ENCODE measurements at regions not wholly inside any gene's neighbourhood (a gene's known extent, or its start where the extent isn't known, plus 50 kb on each side); places are given as distances from the start of the nearest gene placed in this dataset.
A peak's percentile ranks its signal among the peaks of the same experiment; 100 is the strongest.
"Not testable (repeated sequence)": the region's sequence is repeated elsewhere in the genome, so short reads cannot be mapped to it uniquely, and the experiment has no call there.

GRCh38 chr2:167783261-167784083, 463.9 kb downstream of the STK39 start:
- no peaks in the 10 kb centered on the region for H3F3A ChIP-seq (replicated peaks; ENCODE audit: insufficient read depth)
- no peak overlapping the region for H3K4me3 ChIP-seq (ENCODE audit: low read depth in 2 of 2, low read length in 1 of 2)
- no peak overlapping the region for H3K27ac ChIP-seq (ENCODE audit: low read depth in 2 of 2, low read length in 1 of 2)
- CTCF ChIA-PET, result no interaction called here
- no peak for TF ChIP-seq RAD21 (IDR thresholded peaks at IDR 0.05; ENCODE audit: low read length)
- no peak for TF ChIP-seq IRF3 (IDR thresholded peaks at IDR 0.05; ENCODE audit: low read depth, low read length)
- TF ChIP-seq TEAD4 (IDR thresholded peaks at IDR 0.05; ENCODE audit: borderline replicate concordance, insufficient read depth), result no peak
- no peak for TF ChIP-seq JUND (IDR thresholded peaks at IDR 0.05)
- no peak for TF ChIP-seq RXRA (IDR thresholded peaks at IDR 0.05; ENCODE audit: borderline replicate concordance, low read depth)
- no peak for TF ChIP-seq ELF1 (IDR thresholded peaks at IDR 0.05)
- TF ChIP-seq REST (IDR thresholded peaks at IDR 0.05; ENCODE audit: low read depth, low read length), result no peak
- no peak for TF ChIP-seq CTCF (IDR thresholded peaks at IDR 0.05)
- no peak for TF ChIP-seq RCOR1 (IDR thresholded peaks at IDR 0.05; ENCODE audit: low read length)
- TF ChIP-seq EZH2phosphoT487 (IDR thresholded peaks at IDR 0.05; ENCODE audit: borderline replicate concordance, low read depth), result no peak
- no peak for TF ChIP-seq RFX5 (IDR thresholded peaks at IDR 0.05; ENCODE audit: low read length)
- TF ChIP-seq FOXJ3 (CRISPR knock-in tag; IDR thresholded peaks at IDR 0.05), result no peak
- no peak for TF ChIP-seq ZBTB33 (IDR thresholded peaks at IDR 0.05; ENCODE audit: borderline replicate concordance, low read depth)
- no peak for TF ChIP-seq MEF2A (IDR thresholded peaks at IDR 0.05; ENCODE audit: borderline replicate concordance, low read depth)
- no peak for TF ChIP-seq GATA2 (CRISPR knock-in tag; IDR thresholded peaks at IDR 0.05)
- no peak for TF ChIP-seq MAX (IDR thresholded peaks at IDR 0.05; ENCODE audit: low read depth)
- no peak for TF ChIP-seq NRF1 (IDR thresholded peaks at IDR 0.05; ENCODE audit: low read depth, low read length)
- no peak for TF ChIP-seq PBX3 (IDR thresholded peaks at IDR 0.05)
- no peaks in the 10 kb centered on the region for H3K79me2 ChIP-seq (ENCODE audit: insufficient read depth)
- peaks cover 0 to 18% of the 10 kb centered on the region in 2 experiments; a peak in 2 of 4 replicates for H3K4me1 ChIP-seq (ENCODE audit: control insufficient read depth in 1 of 2, insufficient read depth in 2 of 2, low read depth in 1 of 2, low read length in 1 of 2)
- WGBS (ENCODE audit: low lambda C conversion rate), result 43% methylated on average over 5 of the region's 5 CpGs
- POLR2A ChIA-PET, result no interaction called here
- H4K20me1 ChIP-seq (ENCODE audit: insufficient read depth), result no peaks in the 10 kb centered on the region
- no peaks in the 10 kb centered on the region for H3K36me3 ChIP-seq (replicated peaks in 1 of 2; ENCODE audit: control insufficient read depth in 1 of 2, insufficient read depth in 2 of 2, low read length in 1 of 2)
- no peak overlapping the region for H2AFZ ChIP-seq (ENCODE audit: low read depth)
- no peaks in the 10 kb centered on the region for H3K9me2 ChIP-seq
- H3K9ac ChIP-seq, result no peak overlapping the region
- no peaks in the 10 kb centered on the region for H3K9me3 ChIP-seq
- H3K4me2 ChIP-seq, result no peak overlapping the region
- H3K27me3 ChIP-seq (ENCODE audit: insufficient read depth), result no peaks in the 10 kb centered on the region
- peak; percentile 20 for DNase-seq

- POLR2A ChIA-PET; H3K36me3 ChIP-seq (replicated peaks in 1 of 2; ENCODE audit: control insufficient read depth in 1 of 2, insufficient read depth in 2 of 2, low read length in 1 of 2); H3K79me2 ChIP-seq (ENCODE audit: insufficient read depth); H2AFZ ChIP-seq (ENCODE audit: low read depth); H3K9me3 ChIP-seq; H3K27me3 ChIP-seq (ENCODE audit: insufficient read depth); H3K4me2 ChIP-seq; H3K9me2 ChIP-seq; H3K4me3 ChIP-seq (ENCODE audit: low read depth in 2 of 2, low read length in 1 of 2); H3K9ac ChIP-seq; H3K27ac ChIP-seq (ENCODE audit: low read depth in 2 of 2, low read length in 1 of 2); H4K20me1 ChIP-seq (ENCODE audit: insufficient read depth); CTCF ChIA-PET; H3F3A ChIP-seq (replicated peaks; ENCODE audit: insufficient read depth); DNase-seq: not testable (repeated sequence)
- 66% methylated on average over 8 of the region's 8 CpGs for WGBS (ENCODE audit: low lambda C conversion rate)
- H3K4me1 ChIP-seq (ENCODE audit: control insufficient read depth in 1 of 2, insufficient read depth in 2 of 2, low read depth in 1 of 2, low read length in 1 of 2), result peaks cover 0 to 11% of the 10 kb centered on the region in 2 experiments; a peak in 2 of 4 replicates
Observed at GRCh38 chr2:167781629-167782028, 465.8 kb downstream of the STK39 start.

Data from SK-N-SH (cell line).